GM19099 (cell line): ENCODE measurements at regions not wholly inside any gene's neighbourhood (a gene's known extent, or its start where the extent isn't known, plus 50 kb on each side); places are given as distances from the start of the nearest gene placed in this dataset.

Experiments used
- POLR2A ChIP-seq: IDR thresholded peaks from 3 replicates; pipeline ENCODE4 v1.6.1; 2011; ENCODE audit warnings: low read depth; ENCODE audit not compliant: insufficient read length; ENCODE audit errors: extremely low read depth

GRCh38 chr9:99368341-99369326 is 146.6 kb downstream of the SEC61B start:
- TF ChIP-seq POLR2A = no peak

- no peak for TF ChIP-seq POLR2A
Measured at GRCh38 chr9:99369327-99369722, 147.2 kb downstream of the SEC61B start.

DNA sequence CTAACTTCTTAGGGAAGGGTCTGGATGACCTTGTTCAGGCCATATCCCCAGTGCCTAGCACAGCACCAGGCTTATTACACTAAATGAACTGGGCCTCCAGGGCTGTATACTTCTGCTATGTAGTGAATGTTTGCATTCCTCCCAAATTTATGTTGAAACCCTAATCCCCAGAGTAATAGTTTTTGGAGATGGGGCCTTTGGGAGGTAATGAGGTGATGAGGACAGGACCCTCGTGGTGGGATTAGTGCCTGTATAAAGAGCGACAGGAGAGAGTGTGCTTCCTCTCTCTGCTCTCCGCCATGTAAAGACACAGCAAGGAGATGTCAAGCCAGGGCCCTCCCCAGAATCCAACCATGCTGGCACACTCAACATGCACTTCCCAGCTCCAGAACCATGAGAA is 148.3 kb downstream of the SEC61B start:
- TF ChIP-seq POLR2A = no peak

GRCh38 chr9:99371376-99371775 is 149.3 kb downstream of the SEC61B start:
- no peak for TF ChIP-seq POLR2A

DNA sequence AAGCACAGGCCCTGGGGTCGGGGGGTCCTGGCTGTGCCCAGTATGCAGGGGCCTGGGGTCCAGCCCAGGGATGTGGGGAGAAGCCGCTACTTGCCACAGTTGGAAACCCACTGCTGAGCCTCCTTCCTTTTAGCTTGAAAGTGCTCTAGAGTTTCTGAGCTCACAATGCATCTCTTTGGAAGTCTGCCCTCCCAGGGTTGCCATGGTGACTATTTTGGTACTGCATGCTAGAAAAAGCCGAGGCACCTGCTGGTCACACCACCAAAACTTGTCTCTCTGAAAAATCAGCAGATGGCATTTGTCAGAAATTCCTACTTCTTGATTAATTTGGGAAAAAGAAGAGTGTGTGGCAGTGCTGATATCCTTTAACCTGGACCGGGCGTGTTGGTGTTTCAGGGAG is 151.8 kb downstream of the SEC61B start:
- TF ChIP-seq POLR2A = no peak

DNA sequence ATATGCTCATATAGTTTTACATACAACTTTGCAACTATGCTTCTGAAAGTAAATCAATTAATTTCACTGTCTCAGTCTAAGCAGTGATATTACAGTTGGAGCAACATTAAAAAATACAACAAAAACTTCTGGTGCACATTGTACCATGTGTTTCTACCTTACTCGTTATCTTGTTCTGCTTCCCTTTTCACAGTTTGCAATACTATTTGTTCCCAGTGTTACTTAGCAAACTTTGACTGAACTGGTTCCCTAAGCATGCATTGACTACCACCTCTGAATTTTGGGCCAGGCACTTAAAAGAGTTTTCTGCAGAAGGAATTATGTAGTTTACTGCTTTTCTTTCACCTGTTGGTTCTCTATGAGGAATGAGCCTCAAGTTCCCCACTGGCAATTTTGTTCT is 152.7 kb downstream of the SEC61B start:
- no peak for TF ChIP-seq POLR2A

DNA sequence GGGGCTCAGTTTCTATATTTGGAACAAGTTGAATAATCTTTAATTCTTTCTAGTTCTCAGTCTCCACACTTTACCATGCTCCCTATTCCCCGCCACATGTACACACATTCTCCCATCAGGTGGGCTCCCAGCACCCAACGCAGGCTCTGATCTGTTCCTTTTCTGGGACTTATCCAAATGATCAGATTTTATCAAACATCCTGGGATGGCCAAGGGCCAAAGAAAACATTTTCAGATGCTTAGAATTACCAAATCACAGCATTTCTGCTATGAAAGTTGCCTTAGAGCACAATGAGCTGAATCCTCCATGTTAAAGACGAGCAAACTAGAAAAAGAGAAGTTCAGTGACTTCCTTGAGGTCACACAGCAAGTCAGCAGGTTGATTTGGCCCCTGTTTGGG is 153.4 kb downstream of the SEC61B start:
- TF ChIP-seq POLR2A = no peak

DNA sequence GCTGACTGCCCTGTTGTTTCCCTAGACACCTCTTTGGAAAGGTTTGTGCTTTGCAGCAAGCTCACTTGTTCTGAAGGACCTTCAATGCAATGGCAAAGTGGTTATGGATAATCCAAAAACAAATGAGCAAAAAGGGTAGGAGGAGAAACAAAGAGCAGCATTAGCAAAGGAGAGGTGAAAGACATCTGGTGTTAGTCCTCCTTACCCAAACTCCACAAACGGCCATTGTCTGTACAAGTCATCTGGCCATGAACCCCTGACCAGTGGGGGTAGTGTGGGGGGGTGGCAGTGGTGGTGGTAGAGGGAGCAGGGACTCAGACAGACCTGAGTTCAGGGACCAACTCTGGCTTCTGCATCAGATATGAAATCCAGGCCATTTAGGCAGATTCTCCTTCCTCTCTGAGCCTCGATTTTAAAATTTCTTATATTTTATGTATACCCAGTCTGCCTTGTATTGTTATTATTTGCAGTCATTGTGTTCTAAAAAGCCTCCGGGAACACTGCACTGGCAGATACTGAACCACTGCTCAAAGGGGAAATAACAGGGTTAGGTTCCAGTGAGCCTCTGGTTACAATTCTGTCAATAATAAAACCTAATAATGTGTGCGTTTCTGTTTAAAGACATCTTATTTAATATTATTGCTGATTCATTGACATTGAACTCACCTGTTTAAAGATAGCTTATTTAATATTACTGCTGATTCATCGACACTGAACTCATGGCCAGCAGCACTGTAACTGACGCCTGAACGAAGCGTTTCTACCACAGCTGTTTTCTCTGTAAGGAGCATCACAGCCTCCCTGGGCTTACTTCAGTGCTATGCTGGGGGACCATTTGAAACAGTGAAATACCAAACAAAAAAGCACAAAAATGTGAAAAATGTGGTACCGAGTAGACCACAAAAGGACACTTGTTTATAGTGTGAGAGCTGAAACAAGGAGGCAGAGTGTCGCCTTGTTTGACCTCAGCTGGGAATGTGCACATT is 156.0 kb downstream of the SEC61B start:
- no peak for TF ChIP-seq POLR2A

GRCh38 chr9:99383536-99383935 is 161.5 kb downstream of the SEC61B start:
- TF ChIP-seq POLR2A = no peak

GRCh38 chr9:99385215-99385614 is 163.1 kb downstream of the SEC61B start:
- no peak for TF ChIP-seq POLR2A

DNA sequence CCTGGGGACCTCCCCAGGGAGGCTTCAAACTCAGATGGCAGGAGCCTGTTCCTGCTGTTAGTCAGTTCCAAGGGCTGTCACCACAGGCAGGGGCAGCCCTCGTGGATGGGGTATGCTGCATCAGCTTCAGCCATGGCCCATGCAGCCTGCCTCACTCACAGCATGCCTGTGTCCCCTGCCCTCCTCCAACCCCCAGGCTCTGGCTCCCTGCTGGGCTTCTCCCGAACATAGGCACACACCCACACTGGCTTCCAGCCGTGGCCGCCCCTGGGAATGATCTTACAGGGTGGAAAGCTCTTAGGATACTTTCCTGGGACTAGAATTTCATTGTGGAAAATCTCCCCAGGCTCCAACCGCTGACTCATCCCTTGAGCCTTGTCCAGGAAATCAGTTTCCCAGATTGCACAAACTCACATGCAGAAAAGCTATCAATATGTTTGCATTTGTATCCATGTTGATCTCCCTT is 163.8 kb downstream of the SEC61B start:
- no peak for TF ChIP-seq POLR2A

GRCh38 chr9:99387431-99387830 is 165.3 kb downstream of the SEC61B start:
- TF ChIP-seq POLR2A = no peak

- TF ChIP-seq POLR2A = no peak
Measured at GRCh38 chr9:99389087-99390033, 167.3 kb downstream of the SEC61B start.

- TF ChIP-seq POLR2A = no peak
Measured at GRCh38 chr9:99391937-99392594, 170.0 kb downstream of the SEC61B start.
